ENCODE measurements at regions not wholly inside any gene's neighbourhood (a gene's known extent, or its start where the extent isn't known, plus 50 kb on each side); places are given as distances from the start of the nearest gene placed in this dataset.
"Not testable (repeated sequence)": the region's sequence is repeated elsewhere in the genome, so short reads cannot be mapped to it uniquely, and the experiment has no call there.

- no peak for DNase-seq (ENCODE audit: low read depth)
Measured at GRCh38 chr12:131408036-131408365, 302.9 kb upstream of the SFSWAP start.

GRCh38 chr12:131408484-131408883, 302.4 kb upstream of the SFSWAP start:
- no peak for DNase-seq (ENCODE audit: low read depth)

- DNase-seq (ENCODE audit: low read depth), result no peak
Measured at GRCh38 chr12:131409211-131409610, 301.7 kb upstream of the SFSWAP start.

- DNase-seq (ENCODE audit: low read depth), result not testable (repeated sequence)
Measured at GRCh38 chr12:131411827-131412226, 299.1 kb upstream of the SFSWAP start.

- DNase-seq (ENCODE audit: low read depth), result no peak
Measured at GRCh38 chr12:131413006-131413405, 297.9 kb upstream of the SFSWAP start.

GRCh38 chr12:131413471-131413870, 297.4 kb upstream of the SFSWAP start:
- no peak for DNase-seq (ENCODE audit: low read depth)

- not testable (repeated sequence) for DNase-seq (ENCODE audit: low read depth)
Measured at GRCh38 chr12:131414155-131414922, 296.6 kb upstream of the SFSWAP start.

- peak; percentile 34 for DNase-seq (ENCODE audit: low read depth)
Measured at GRCh38 chr12:131415781-131416180, 295.1 kb upstream of the SFSWAP start.

GRCh38 chr12:131418121-131418520, 292.8 kb upstream of the SFSWAP start:
- DNase-seq (ENCODE audit: low read depth), result no peak

GRCh38 chr12:131418884-131419283, 292.0 kb upstream of the SFSWAP start:
- no peak for DNase-seq (ENCODE audit: low read depth)

- DNase-seq (ENCODE audit: low read depth), result no peak
Measured at GRCh38 chr12:131420867-131421447, 289.9 kb upstream of the SFSWAP start.

- no peak for DNase-seq (ENCODE audit: low read depth)
Measured at GRCh38 chr12:131421509-131422186, 289.2 kb upstream of the SFSWAP start.

GRCh38 chr12:131422187-131422520, 288.7 kb upstream of the SFSWAP start:
- no peak for DNase-seq (ENCODE audit: low read depth)

- no peak for DNase-seq (ENCODE audit: low read depth)
Measured at GRCh38 chr12:131422744-131423143, 288.1 kb upstream of the SFSWAP start.

GRCh38 chr12:131424270-131424669, 286.6 kb upstream of the SFSWAP start:
- DNase-seq (ENCODE audit: low read depth), result no peak

GRCh38 chr12:131425112-131426075, 285.5 kb upstream of the SFSWAP start:
- no peak for DNase-seq (ENCODE audit: low read depth)

- no peak for DNase-seq (ENCODE audit: low read depth)
Measured at GRCh38 chr12:131428091-131428685, 282.7 kb upstream of the SFSWAP start.

GRCh38 chr12:131429221-131429620, 281.7 kb upstream of the SFSWAP start:
- DNase-seq (ENCODE audit: low read depth), result not testable (repeated sequence)

GRCh38 chr12:131429697-131430096, 281.2 kb upstream of the SFSWAP start:
- DNase-seq (ENCODE audit: low read depth), result not testable (repeated sequence)

GRCh38 chr12:131430158-131430742, 280.6 kb upstream of the SFSWAP start:
- no peak for DNase-seq (ENCODE audit: low read depth)
